Astrocyte of the spinal cord (primary cell): ENCODE measurements at regions not wholly inside any gene's neighbourhood (a gene's known extent, or its start where the extent isn't known, plus 50 kb on each side); places are given as distances from the start of the nearest gene placed in this dataset.

Experiments used
- DNase-seq: peaks from one replicate; pipeline ENCODE4 v3.0.0; 2011; ENCODE audit warnings: low read depth, low spot score
- H3K4me3 ChIP-seq: 2 replicates; pipeline ENCODE4 v1.5.1; 2011; ENCODE audit warnings: low read depth, mild to moderate bottlenecking, low read length, moderate library complexity
- in situ Hi-C: cut with HindIII; loops from 2 replicates; pipeline ENCODE4 v1.10.0; 2017; ENCODE audit warnings: low sequenced_read_pairs
- TF ChIP-seq, protein P1 (sequence below): IDR thresholded peaks from 2 replicates; pipeline ENCODE4 v1.5.1; 2012; ENCODE audit warnings: low read depth, mild to moderate bottlenecking, low read length, inconsistent platforms

DNA sequence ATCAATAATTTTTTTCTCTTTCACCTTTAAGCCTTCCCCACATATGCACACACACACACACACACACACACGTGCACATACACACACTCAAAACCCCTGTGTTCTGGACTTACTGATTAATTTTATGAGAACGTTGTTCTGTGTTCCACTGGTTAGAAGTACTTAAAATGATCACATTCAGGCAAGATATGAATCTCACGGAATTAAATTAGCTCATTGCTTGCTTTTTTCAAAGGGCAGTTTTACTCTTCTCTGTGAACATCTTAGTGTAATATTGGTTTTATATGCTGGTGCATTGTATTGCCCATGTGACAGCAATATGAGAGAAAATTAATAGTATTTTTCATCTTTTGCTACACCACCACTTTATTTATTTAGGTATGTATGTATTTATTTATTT, 377.3 kb upstream of the RBFOX1 start:
- in situ Hi-C loops = no loop called here
- DNase-seq = no peak
- TF ChIP-seq, protein P1, sequence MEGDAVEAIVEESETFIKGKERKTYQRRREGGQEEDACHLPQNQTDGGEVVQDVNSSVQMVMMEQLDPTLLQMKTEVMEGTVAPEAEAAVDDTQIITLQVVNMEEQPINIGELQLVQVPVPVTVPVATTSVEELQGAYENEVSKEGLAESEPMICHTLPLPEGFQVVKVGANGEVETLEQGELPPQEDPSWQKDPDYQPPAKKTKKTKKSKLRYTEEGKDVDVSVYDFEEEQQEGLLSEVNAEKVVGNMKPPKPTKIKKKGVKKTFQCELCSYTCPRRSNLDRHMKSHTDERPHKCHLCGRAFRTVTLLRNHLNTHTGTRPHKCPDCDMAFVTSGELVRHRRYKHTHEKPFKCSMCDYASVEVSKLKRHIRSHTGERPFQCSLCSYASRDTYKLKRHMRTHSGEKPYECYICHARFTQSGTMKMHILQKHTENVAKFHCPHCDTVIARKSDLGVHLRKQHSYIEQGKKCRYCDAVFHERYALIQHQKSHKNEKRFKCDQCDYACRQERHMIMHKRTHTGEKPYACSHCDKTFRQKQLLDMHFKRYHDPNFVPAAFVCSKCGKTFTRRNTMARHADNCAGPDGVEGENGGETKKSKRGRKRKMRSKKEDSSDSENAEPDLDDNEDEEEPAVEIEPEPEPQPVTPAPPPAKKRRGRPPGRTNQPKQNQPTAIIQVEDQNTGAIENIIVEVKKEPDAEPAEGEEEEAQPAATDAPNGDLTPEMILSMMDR = no peak

GRCh38 chr16:6949240-6949639, 383.4 kb upstream of the RBFOX1 start:
- no peak overlapping the region for H3K4me3 ChIP-seq
- in situ Hi-C loops = no loop called here
- DNase-seq = no peak
- TF ChIP-seq, protein P1 = no peak

More for the DNA sequence above, 377.3 kb upstream of the RBFOX1 start:
- H3K4me3 ChIP-seq = no peak overlapping the region

- in situ Hi-C loops = no loop called here
- no peak overlapping the region for H3K4me3 ChIP-seq
- no peak for DNase-seq
- TF ChIP-seq, protein P1 = no peak
Measured at GRCh38 chr16:6947291-6947690, 385.4 kb upstream of the RBFOX1 start.

GRCh38 chr16:6946802-6947201, 385.8 kb upstream of the RBFOX1 start:
- in situ Hi-C loops = no loop called here
- no peak for DNase-seq
- H3K4me3 ChIP-seq = no peak overlapping the region
- TF ChIP-seq, protein P1 = no peak

- TF ChIP-seq, protein P1 = no peak
- in situ Hi-C loops = no loop called here
- H3K4me3 ChIP-seq = no peak overlapping the region
- no peak for DNase-seq
Measured at GRCh38 chr16:6946106-6946505, 386.5 kb upstream of the RBFOX1 start.

GRCh38 chr16:6940968-6941367, 391.7 kb upstream of the RBFOX1 start:
- no peak overlapping the region for H3K4me3 ChIP-seq
- in situ Hi-C loops = no loop called here
- TF ChIP-seq, protein P1 = no peak
- DNase-seq = no peak

DNA sequence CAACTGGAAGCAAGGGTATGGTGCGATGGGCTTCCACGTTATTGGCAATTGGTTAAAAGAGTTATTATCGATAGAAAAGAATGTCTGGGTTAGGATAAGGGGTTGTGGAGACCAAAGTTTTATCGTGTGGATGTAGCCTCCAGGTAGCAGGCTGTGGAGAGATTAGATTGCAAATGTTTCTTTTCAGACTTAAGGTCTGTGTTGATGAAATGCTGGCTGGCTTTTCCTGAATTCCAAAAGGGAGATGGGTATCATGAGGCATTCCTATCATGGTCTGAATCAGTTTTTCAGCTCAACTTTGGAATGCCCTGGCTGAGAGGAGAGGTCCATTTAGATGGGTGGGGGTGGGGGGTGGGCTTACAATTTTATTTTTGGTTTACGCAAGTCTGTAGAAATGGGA, 395.0 kb upstream of the RBFOX1 start:
- H3K4me3 ChIP-seq = no peak overlapping the region
- TF ChIP-seq, protein P1 = no peak
- in situ Hi-C loops = no loop called here
- no peak for DNase-seq
